ENCODE measurements at regions not wholly inside any gene's neighbourhood (a gene's known extent, or its start where the extent isn't known, plus 50 kb on each side); places are given as distances from the start of the nearest gene placed in this dataset.
"Not testable (repeated sequence)": the region's sequence is repeated elsewhere in the genome, so short reads cannot be mapped to it uniquely, and the experiment has no call there.

- Mint-ChIP-seq H3K27ac (no peak overlapping the region), H3K4me3 (no peak overlapping the region), H3K27me3 (peaks cover 5% of the 10 kb centered on the region), H3K4me1 (no peaks in the 10 kb centered on the region), H3K36me3 (ENCODE audit: low read depth) (no peaks in the 10 kb centered on the region), H3K9me3 (no peaks in the 10 kb centered on the region)
- ChIA-PET CTCF (interaction anchor here (1.4 kb wide), 1 partner anchor 8 kb away, joined by 4 read pairs; no protein-coding TSS in a partner anchor), POLR2A (no interaction called here)
- no peak for DNase-seq
Measured at GRCh38 chr11:31967404-31968130, 123.3 kb upstream of the RCN1 start.

- POLR2A ChIA-PET = no interaction called here
- Mint-ChIP-seq H3K27me3 (peaks cover 5% of the 10 kb centered on the region), H3K9me3 (no peaks in the 10 kb centered on the region), H3K27ac (no peak overlapping the region), H3K4me3 (no peak overlapping the region), H3K4me1 (no peaks in the 10 kb centered on the region), H3K36me3 (ENCODE audit: low read depth) (no peaks in the 10 kb centered on the region)
- CTCF ChIA-PET = interaction anchor here (1.1 kb wide), 1 partner anchor 20 kb away, joined by 3 read pairs; no protein-coding TSS in a partner anchor
- no peak for DNase-seq
Measured at GRCh38 chr11:31966846-31967245, 124.0 kb upstream of the RCN1 start.

- Mint-ChIP-seq H3K9me3 (no peaks in the 10 kb centered on the region), H3K36me3 (ENCODE audit: low read depth) (no peaks in the 10 kb centered on the region), H3K27ac (no peak overlapping the region), H3K4me1 (no peaks in the 10 kb centered on the region), H3K4me3 (no peak overlapping the region), H3K27me3 (peaks cover 2% of the 10 kb centered on the region)
- POLR2A ChIA-PET = no interaction called here
- CTCF ChIA-PET = no interaction called here
- DNase-seq = no peak
Measured at GRCh38 chr11:31964181-31964580, 126.7 kb upstream of the RCN1 start.

GRCh38 chr11:31960126-31960525 is 130.7 kb upstream of the RCN1 start:
- Mint-ChIP-seq H3K4me1 (no peaks in the 10 kb centered on the region), H3K9me3 (no peaks in the 10 kb centered on the region), H3K27ac (no peak overlapping the region), H3K27me3 (no peaks in the 10 kb centered on the region), H3K4me3 (no peak overlapping the region), H3K36me3 (ENCODE audit: low read depth) (no peaks in the 10 kb centered on the region)
- no peak for DNase-seq
- CTCF ChIA-PET = interaction anchor here (1.7 kb wide), 1 partner anchor 8 kb away, joined by 4 read pairs; no protein-coding TSS in a partner anchor
- POLR2A ChIA-PET = no interaction called here

GRCh38 chr11:31959716-31960115 is 131.2 kb upstream of the RCN1 start:
- no peak for DNase-seq
- Mint-ChIP-seq H3K36me3 (ENCODE audit: low read depth) (no peaks in the 10 kb centered on the region), H3K9me3 (no peaks in the 10 kb centered on the region), H3K4me1 (no peaks in the 10 kb centered on the region), H3K4me3 (no peak overlapping the region), H3K27ac (no peak overlapping the region), H3K27me3 (no peaks in the 10 kb centered on the region)
- CTCF ChIA-PET = interaction anchor here (1.2 to 1.7 kb wide), 2 partner anchors 8 to 26 kb away, joined by 4 read pairs; no protein-coding TSS in a partner anchor
- POLR2A ChIA-PET = no interaction called here

- ChIA-PET CTCF (interaction anchor here (0.6 to 1.9 kb wide), 10 partner anchors 10 to 748 kb away, joined by 3 to 7 read pairs (median 4); no protein-coding TSS in a partner anchor), POLR2A (no interaction called here)
- H3K4me3 Mint-ChIP-seq = no peak overlapping the region
- DNase-seq = peak; percentile 60
- H3K9me3 Mint-ChIP-seq = no peaks in the 10 kb centered on the region
- H3K36me3 Mint-ChIP-seq (ENCODE audit: low read depth) = no peaks in the 10 kb centered on the region
- no peak overlapping the region for H3K27ac Mint-ChIP-seq
- peaks cover 3% of the 10 kb centered on the region for H3K27me3 Mint-ChIP-seq
- H3K4me1 Mint-ChIP-seq = no peaks in the 10 kb centered on the region
Measured at GRCh38 chr11:31958076-31958735, 132.7 kb upstream of the RCN1 start.

- no peaks in the 10 kb centered on the region for H3K36me3 Mint-ChIP-seq (ENCODE audit: low read depth)
- ChIA-PET POLR2A (no interaction called here), CTCF (interaction anchor here (0.6 to 1.9 kb wide), 6 partner anchors 9 to 606 kb away, joined by 3 to 7 read pairs (median 4); no protein-coding TSS in a partner anchor)
- no peak for DNase-seq
- no peaks in the 10 kb centered on the region for H3K4me1 Mint-ChIP-seq
- H3K4me3 Mint-ChIP-seq = no peak overlapping the region
- no peaks in the 10 kb centered on the region for H3K9me3 Mint-ChIP-seq
- H3K27ac Mint-ChIP-seq = no peak overlapping the region
- peaks cover 5% of the 10 kb centered on the region for H3K27me3 Mint-ChIP-seq
Measured at GRCh38 chr11:31957674-31958073, 133.2 kb upstream of the RCN1 start.

GRCh38 chr11:31956310-31956709 is 134.6 kb upstream of the RCN1 start:
- ChIA-PET CTCF (no interaction called here), POLR2A (no interaction called here)
- DNase-seq = no peak
- Mint-ChIP-seq H3K9me3 (no peaks in the 10 kb centered on the region), H3K36me3 (ENCODE audit: low read depth) (no peaks in the 10 kb centered on the region), H3K4me3 (no peak overlapping the region), H3K27ac (no peak overlapping the region), H3K4me1 (no peaks in the 10 kb centered on the region), H3K27me3 (peaks cover 16% of the 10 kb centered on the region)

GRCh38 chr11:31955838-31956237 is 135.0 kb upstream of the RCN1 start:
- DNase-seq = no peak
- ChIA-PET CTCF (no interaction called here), POLR2A (no interaction called here)
- Mint-ChIP-seq H3K27ac (no peak overlapping the region), H3K36me3 (ENCODE audit: low read depth) (no peaks in the 10 kb centered on the region), H3K27me3 (peaks cover 16% of the 10 kb centered on the region), H3K9me3 (no peaks in the 10 kb centered on the region), H3K4me1 (no peaks in the 10 kb centered on the region), H3K4me3 (no peak overlapping the region)

- H3K36me3 Mint-ChIP-seq (ENCODE audit: low read depth) = no peaks in the 10 kb centered on the region
- H3K27ac Mint-ChIP-seq = no peak overlapping the region
- H3K4me1 Mint-ChIP-seq = peaks cover 16% of the 10 kb centered on the region
- ChIA-PET POLR2A (no interaction called here), CTCF (no interaction called here)
- DNase-seq = no peak
- H3K27me3 Mint-ChIP-seq = peaks cover 22% of the 10 kb centered on the region
- H3K4me3 Mint-ChIP-seq = no peak overlapping the region
- H3K9me3 Mint-ChIP-seq = peaks cover 6% of the 10 kb centered on the region
Measured at GRCh38 chr11:31953803-31954327, 137.0 kb upstream of the RCN1 start.

- DNase-seq; CTCF ChIA-PET; H3K36me3 Mint-ChIP-seq (ENCODE audit: low read depth); H3K9me3 Mint-ChIP-seq; POLR2A ChIA-PET; H3K4me3 Mint-ChIP-seq: not testable (repeated sequence)
- Mint-ChIP-seq H3K27ac (peak overlapping the region; percentile 61), H3K27me3 (peaks cover 31% of the 10 kb centered on the region), H3K4me1 (peaks cover 19% of the 10 kb centered on the region)
Measured at GRCh38 chr11:31949733-31950200, 138.6 kb upstream of the PAX6 start.

GRCh38 chr11:31947051-31947450 is 135.9 kb upstream of the PAX6 start:
- Mint-ChIP-seq H3K9me3 (peaks cover 6% of the 10 kb centered on the region), H3K27me3 (peaks cover 22% of the 10 kb centered on the region), H3K4me3 (no peak overlapping the region), H3K4me1 (peaks cover 32% of the 10 kb centered on the region), H3K27ac (no peak overlapping the region), H3K36me3 (ENCODE audit: low read depth) (no peaks in the 10 kb centered on the region)
- ChIA-PET POLR2A (no interaction called here), CTCF (no interaction called here)
- no peak for DNase-seq

GRCh38 chr11:31943056-31943780 is 132.1 kb upstream of the PAX6 start:
- Mint-ChIP-seq H3K9me3 (no peaks in the 10 kb centered on the region), H3K27ac (no peak overlapping the region), H3K4me3 (no peak overlapping the region), H3K27me3 (peaks cover 6% of the 10 kb centered on the region), H3K4me1 (peaks cover 13% of the 10 kb centered on the region), H3K36me3 (ENCODE audit: low read depth) (no peaks in the 10 kb centered on the region)
- POLR2A ChIA-PET = interaction anchor here (0.6 kb wide), 1 partner anchor 16 kb away, joined by 6 read pairs; no protein-coding TSS in a partner anchor
- CTCF ChIA-PET = no interaction called here
- DNase-seq = peak; percentile 12
